GM13977 (cell line): ENCODE measurements at regions not wholly inside any gene's neighbourhood (a gene's known extent, or its start where the extent isn't known, plus 50 kb on each side); places are given as distances from the start of the nearest gene placed in this dataset.
"Not testable (repeated sequence)": the region's sequence is repeated elsewhere in the genome, so short reads cannot be mapped to it uniquely, and the experiment has no call there.

Experiments
- DNase-seq: peaks from one replicate; pipeline ENCODE4 v3.0.0; 2012; ENCODE audit warnings: low spot score
- CTCF ChIP-seq: IDR thresholded peaks from 2 replicates; pipeline ENCODE4 v1.5.1; 2012; ENCODE audit warnings: mild to moderate bottlenecking, control low read depth; ENCODE audit not compliant: insufficient read depth; ENCODE audit errors: extremely low read depth, missing control alignments
- in situ Hi-C: fragments of 300-500 bp; cut with MboI; formaldehyde crosslinking; loops from one replicate; pipeline ENCODE4 v1.12.0; 2022; ENCODE audit warnings: low sequenced_read_pairs, low pct_unique_long_range_greater_than_20kb, mixed read lengths, inconsistent platforms; ENCODE audit not compliant: unreplicated experiment

- no peak for TF ChIP-seq CTCF
- no peak for DNase-seq
- in situ Hi-C loops, result no loop called here
Observed at GRCh38 chr9:84070590-84070989, 90.0 kb downstream of the RMI1 start.

GRCh38 chr9:84072621-84073180 lies 92.1 kb downstream of the RMI1 start:
- TF ChIP-seq CTCF, result no peak
- in situ Hi-C loops, result no loop called here
- no peak for DNase-seq

- TF ChIP-seq CTCF, result no peak
- no peak for DNase-seq
- in situ Hi-C loops, result no loop called here
Observed at GRCh38 chr9:84075004-84075403, 94.4 kb downstream of the RMI1 start.

- in situ Hi-C loops, result no loop called here
- TF ChIP-seq CTCF, result no peak
Observed at GRCh38 chr9:84076384-84076783, 95.8 kb downstream of the RMI1 start.

GRCh38 chr9:84077816-84078215 lies 97.2 kb downstream of the RMI1 start:
- DNase-seq, in situ Hi-C loops: not testable (repeated sequence)

More at GRCh38 chr9:84076384-84076783, 95.8 kb downstream of the RMI1 start:
- no peak for DNase-seq

- DNase-seq, result no peak
- TF ChIP-seq CTCF, result no peak
- in situ Hi-C loops, result no loop called here
Observed at GRCh38 chr9:84079994-84080393, 99.4 kb downstream of the RMI1 start.

GRCh38 chr9:84101964-84102632 lies 121.5 kb downstream of the RMI1 start:
- DNase-seq, result no peak
- in situ Hi-C loops, result no loop called here
- no peak for TF ChIP-seq CTCF
